HG03108 (cell line): ENCODE measurements at regions not wholly inside any gene's neighbourhood (a gene's known extent, or its start where the extent isn't known, plus 50 kb on each side); places are given as distances from the start of the nearest gene placed in this dataset.
"Not testable (repeated sequence)": the region's sequence is repeated elsewhere in the genome, so short reads cannot be mapped to it uniquely, and the experiment has no call there.

ENCODE experiments used
- ATAC-seq: cut with Tn5 transposase; IDR thresholded peaks from one replicate; pipeline ENCODE4 v1.9.1; 2021; ENCODE audit warnings: moderate library complexity; ENCODE audit not compliant: unreplicated experiment

- no peak for ATAC-seq
Observed at GRCh38 chr6:115575285-115575684, 485.4 kb downstream of the FRK start.

- ATAC-seq: no peak
Observed at GRCh38 chr6:115573861-115574260, 486.8 kb downstream of the FRK start.

GRCh38 chr6:115570331-115570730, 490.4 kb downstream of the FRK start:
- no peak for ATAC-seq

GRCh38 chr6:115554060-115554459, 506.6 kb downstream of the FRK start:
- no peak for ATAC-seq

- no peak for ATAC-seq
Observed at GRCh38 chr6:115551527-115551926, 509.2 kb downstream of the FRK start.

GRCh38 chr6:115545672-115545986, 515.1 kb downstream of the FRK start:
- no peak for ATAC-seq

GRCh38 chr6:115544765-115545671, 515.7 kb downstream of the FRK start:
- no peak for ATAC-seq

GRCh38 chr6:115540077-115540869, 520.4 kb downstream of the FRK start:
- ATAC-seq: no peak

GRCh38 chr6:115539531-115539930, 521.2 kb downstream of the FRK start:
- no peak for ATAC-seq

GRCh38 chr6:115524821-115525220, 535.9 kb downstream of the FRK start:
- ATAC-seq: no peak

- not testable (repeated sequence) for ATAC-seq
Observed at GRCh38 chr6:115521747-115522146, 538.9 kb downstream of the FRK start.

- no peak for ATAC-seq
Observed at GRCh38 chr6:115514656-115515055, 546.0 kb downstream of the FRK start.

GRCh38 chr6:115512923-115513322, 547.8 kb downstream of the FRK start:
- ATAC-seq: no peak

- no peak for ATAC-seq
Observed at GRCh38 chr6:115511771-115512170, 548.9 kb downstream of the FRK start.

GRCh38 chr6:115502432-115502831, 558.3 kb downstream of the FRK start:
- ATAC-seq: not testable (repeated sequence)

- no peak for ATAC-seq
Observed at GRCh38 chr6:115495184-115495583, 565.5 kb downstream of the FRK start.

GRCh38 chr6:115487331-115487730, 573.4 kb downstream of the FRK start:
- no peak for ATAC-seq

GRCh38 chr6:115485400-115485799, 575.3 kb downstream of the FRK start:
- no peak for ATAC-seq

- not testable (repeated sequence) for ATAC-seq
Observed at GRCh38 chr6:115480543-115480942, 580.1 kb downstream of the FRK start.

GRCh38 chr6:115474443-115475041, 586.1 kb downstream of the FRK start:
- ATAC-seq: no peak

GRCh38 chr6:115468272-115469005, 592.3 kb downstream of the FRK start:
- ATAC-seq: no peak
